PC-3 (cell line): ENCODE measurements at regions not wholly inside any gene's neighbourhood (a gene's known extent, or its start where the extent isn't known, plus 50 kb on each side); places are given as distances from the start of the nearest gene placed in this dataset.

ENCODE experiments used
- EZH2 ChIP-seq: fragments of 300-600 bp; sonication (generic); IDR thresholded peaks from one replicate; pipeline ENCODE4 v1.6.1; 2017; ENCODE audit warnings: antibody characterized with exemption, mild to moderate bottlenecking, low read length; ENCODE audit not compliant: unreplicated experiment
- TF ChIP-seq, protein P1 (sequence below): fragments of 300-600 bp; sonication (generic); conservative IDR thresholded peaks from 2 replicates; pipeline ENCODE4 v1.5.1; 2017; ENCODE audit warnings: antibody characterized with exemption, low read depth, mild to moderate bottlenecking, low read length

DNA sequence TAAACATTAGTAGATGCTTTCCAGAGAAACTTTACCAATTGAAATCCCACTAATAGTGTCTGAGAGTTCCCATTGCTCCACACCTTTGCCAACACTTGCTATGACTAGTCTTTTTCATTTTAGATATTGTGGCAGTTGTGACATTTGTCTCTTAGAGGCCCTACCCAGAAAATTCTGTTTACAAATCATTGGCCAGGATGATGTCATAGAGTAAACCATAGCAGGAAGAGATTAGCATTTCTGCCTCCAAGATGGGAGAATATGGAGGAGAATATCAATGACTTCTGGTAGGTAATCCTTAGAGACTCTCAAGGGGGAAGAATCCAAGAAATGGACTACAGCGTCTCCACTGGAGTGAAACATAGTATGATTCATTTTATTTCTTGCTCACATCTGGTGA lies 291.0 kb upstream of the CNTN3 start:
- TF ChIP-seq, protein P1, sequence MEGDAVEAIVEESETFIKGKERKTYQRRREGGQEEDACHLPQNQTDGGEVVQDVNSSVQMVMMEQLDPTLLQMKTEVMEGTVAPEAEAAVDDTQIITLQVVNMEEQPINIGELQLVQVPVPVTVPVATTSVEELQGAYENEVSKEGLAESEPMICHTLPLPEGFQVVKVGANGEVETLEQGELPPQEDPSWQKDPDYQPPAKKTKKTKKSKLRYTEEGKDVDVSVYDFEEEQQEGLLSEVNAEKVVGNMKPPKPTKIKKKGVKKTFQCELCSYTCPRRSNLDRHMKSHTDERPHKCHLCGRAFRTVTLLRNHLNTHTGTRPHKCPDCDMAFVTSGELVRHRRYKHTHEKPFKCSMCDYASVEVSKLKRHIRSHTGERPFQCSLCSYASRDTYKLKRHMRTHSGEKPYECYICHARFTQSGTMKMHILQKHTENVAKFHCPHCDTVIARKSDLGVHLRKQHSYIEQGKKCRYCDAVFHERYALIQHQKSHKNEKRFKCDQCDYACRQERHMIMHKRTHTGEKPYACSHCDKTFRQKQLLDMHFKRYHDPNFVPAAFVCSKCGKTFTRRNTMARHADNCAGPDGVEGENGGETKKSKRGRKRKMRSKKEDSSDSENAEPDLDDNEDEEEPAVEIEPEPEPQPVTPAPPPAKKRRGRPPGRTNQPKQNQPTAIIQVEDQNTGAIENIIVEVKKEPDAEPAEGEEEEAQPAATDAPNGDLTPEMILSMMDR: no peak
- TF ChIP-seq EZH2: no peak
